ENCODE measurements at regions not wholly inside any gene's neighbourhood (a gene's known extent, or its start where the extent isn't known, plus 50 kb on each side); places are given as distances from the start of the nearest gene placed in this dataset.

GRCh38 chr4:134024251-134024650, 177.3 kb downstream of the PABPC4L start:
- no peak for DNase-seq
- no peak overlapping the region for H2AFZ ChIP-seq (ENCODE audit: insufficient read depth, low read depth, low read length, poor library complexity, severe bottlenecking)
- no peak overlapping the region for H3K27ac ChIP-seq (ENCODE audit: low read depth in 1 of 2, low read length in 2 of 2)
- 78% methylated on average over 1 of the region's 2 CpGs for WGBS (ENCODE audit: insufficient coverage)
- no peaks in the 10 kb centered on the region for H3K36me3 ChIP-seq (replicated peaks in 1 of 2; ENCODE audit: control insufficient read depth in 1 of 2, insufficient read depth in 2 of 2, low read length in 2 of 2)
- H3K4me2 ChIP-seq (replicated peaks; ENCODE audit: extremely low read depth, low read length, poor library complexity, severe bottlenecking) = no peak overlapping the region
- no peaks in the 10 kb centered on the region for H3K36me3 Mint-ChIP-seq
- no peak for TF ChIP-seq CTCF (IDR thresholded peaks at IDR 0.05)
- no peaks in the 10 kb centered on the region for H3K27me3 ChIP-seq (ENCODE audit: control insufficient read depth in 2 of 2, insufficient read depth in 2 of 2, low read length in 2 of 2)
- no peak overlapping the region for H3K4me3 Mint-ChIP-seq
- no peaks in the 10 kb centered on the region for H3K4me1 ChIP-seq (ENCODE audit: control insufficient read depth in 1 of 2, insufficient read depth in 2 of 2, low read length in 2 of 2)
- no peaks in the 10 kb centered on the region for H3K4me1 Mint-ChIP-seq
- H3K27me3 Mint-ChIP-seq (ENCODE audit: low read depth in 3 of 3) = no peaks in the 10 kb centered on the region
- H3K27ac Mint-ChIP-seq = peak overlapping the region in 1 of 7 donors; percentile 68
- H3K9ac ChIP-seq (ENCODE audit: insufficient read depth, low read length, poor library complexity, severe bottlenecking) = no peak overlapping the region
- H3K9me3 ChIP-seq (replicated peaks in 1 of 2; ENCODE audit: control insufficient read depth in 1 of 2, insufficient read depth in 1 of 2, low read length in 2 of 2) = no peaks in the 10 kb centered on the region
- intact Hi-C loops (cut with micrococcal nuclease) = no loop called here
- no peaks in the 10 kb centered on the region for H4K20me1 ChIP-seq (ENCODE audit: insufficient read depth, low read length)
- no peaks in the 10 kb centered on the region for H3K79me2 ChIP-seq (ENCODE audit: insufficient read depth, low read length)
- H3K4me3 ChIP-seq (replicated peaks in 1 of 3; ENCODE audit: low read depth in 2 of 3, low read length in 3 of 3) = no peak overlapping the region
- H3K9me3 Mint-ChIP-seq = peaks cover 0 to 2% (median 0%) of the 10 kb centered on the region in 7 donors

- Histone ChIP-seq H3K9me3 (replicated peaks in 1 of 2; ENCODE audit: control insufficient read depth in 1 of 2, insufficient read depth in 1 of 2, low read length in 2 of 2) (no peaks in the 10 kb centered on the region), H3K4me2 (replicated peaks; ENCODE audit: extremely low read depth, low read length, poor library complexity, severe bottlenecking) (no peak overlapping the region), H2AFZ (ENCODE audit: insufficient read depth, low read depth, low read length, poor library complexity, severe bottlenecking) (no peak overlapping the region), H3K36me3 (replicated peaks in 1 of 2; ENCODE audit: control insufficient read depth in 1 of 2, insufficient read depth in 2 of 2, low read length in 2 of 2) (no peaks in the 10 kb centered on the region), H3K4me1 (ENCODE audit: control insufficient read depth in 1 of 2, insufficient read depth in 2 of 2, low read length in 2 of 2) (no peaks in the 10 kb centered on the region), H3K4me3 (replicated peaks in 1 of 3; ENCODE audit: low read depth in 2 of 3, low read length in 3 of 3) (no peak overlapping the region), H4K20me1 (ENCODE audit: insufficient read depth, low read length) (no peaks in the 10 kb centered on the region), H3K9ac (ENCODE audit: insufficient read depth, low read length, poor library complexity, severe bottlenecking) (no peak overlapping the region), H3K27me3 (ENCODE audit: control insufficient read depth in 2 of 2, insufficient read depth in 2 of 2, low read length in 2 of 2) (no peaks in the 10 kb centered on the region), H3K27ac (ENCODE audit: low read depth in 1 of 2, low read length in 2 of 2) (no peak overlapping the region), H3K79me2 (ENCODE audit: insufficient read depth, low read length) (no peaks in the 10 kb centered on the region)
- Mint-ChIP-seq H3K36me3 (no peaks in the 10 kb centered on the region), H3K9me3 (peaks cover 0 to 3% (median 0%) of the 10 kb centered on the region in 7 donors), H3K27me3 (ENCODE audit: low read depth in 3 of 3) (peaks cover 0 to 3% (median 0%) of the 10 kb centered on the region in 3 donors), H3K4me1 (no peaks in the 10 kb centered on the region), H3K4me3 (no peak overlapping the region), H3K27ac (no peak overlapping the region)
- intact Hi-C loops (cut with micrococcal nuclease) = no loop called here
- DNase-seq = no peak
- WGBS (ENCODE audit: insufficient coverage) = no CpG with 5 or more reads among the region's 1 CpG
- no peak for TF ChIP-seq CTCF (IDR thresholded peaks at IDR 0.05)
Observed at GRCh38 chr4:134019657-134020056, 181.9 kb downstream of the PABPC4L start.
